CD4-positive, alpha-beta T cell treated with Interleukin-4 for 1 hour (primary cell): ENCODE measurements at regions not wholly inside any gene's neighbourhood (a gene's known extent, or its start where the extent isn't known, plus 50 kb on each side); places are given as distances from the start of the nearest gene placed in this dataset.
"Not testable (repeated sequence)": the region's sequence is repeated elsewhere in the genome, so short reads cannot be mapped to it uniquely, and the experiment has no call there.

Source experiments
- DNase-seq, 2 donors: peaks; one replicate each; pipeline ENCODE4 v3.0.0-alpha.2; 2020 to 2022

GRCh38 chr14:105601360-105602242 is 75.2 kb downstream of the TMEM121 start:
- no peak for DNase-seq

GRCh38 chr14:105602243-105602750 is 75.9 kb downstream of the TMEM121 start:
- DNase-seq: no peak

- DNase-seq: no peak
Observed at GRCh38 chr14:105602799-105603793, 76.7 kb downstream of the TMEM121 start.

- DNase-seq: peak in 1 of 2 donors; percentile 39
Observed at GRCh38 chr14:105604531-105605463, 78.4 kb downstream of the TMEM121 start.

DNA sequence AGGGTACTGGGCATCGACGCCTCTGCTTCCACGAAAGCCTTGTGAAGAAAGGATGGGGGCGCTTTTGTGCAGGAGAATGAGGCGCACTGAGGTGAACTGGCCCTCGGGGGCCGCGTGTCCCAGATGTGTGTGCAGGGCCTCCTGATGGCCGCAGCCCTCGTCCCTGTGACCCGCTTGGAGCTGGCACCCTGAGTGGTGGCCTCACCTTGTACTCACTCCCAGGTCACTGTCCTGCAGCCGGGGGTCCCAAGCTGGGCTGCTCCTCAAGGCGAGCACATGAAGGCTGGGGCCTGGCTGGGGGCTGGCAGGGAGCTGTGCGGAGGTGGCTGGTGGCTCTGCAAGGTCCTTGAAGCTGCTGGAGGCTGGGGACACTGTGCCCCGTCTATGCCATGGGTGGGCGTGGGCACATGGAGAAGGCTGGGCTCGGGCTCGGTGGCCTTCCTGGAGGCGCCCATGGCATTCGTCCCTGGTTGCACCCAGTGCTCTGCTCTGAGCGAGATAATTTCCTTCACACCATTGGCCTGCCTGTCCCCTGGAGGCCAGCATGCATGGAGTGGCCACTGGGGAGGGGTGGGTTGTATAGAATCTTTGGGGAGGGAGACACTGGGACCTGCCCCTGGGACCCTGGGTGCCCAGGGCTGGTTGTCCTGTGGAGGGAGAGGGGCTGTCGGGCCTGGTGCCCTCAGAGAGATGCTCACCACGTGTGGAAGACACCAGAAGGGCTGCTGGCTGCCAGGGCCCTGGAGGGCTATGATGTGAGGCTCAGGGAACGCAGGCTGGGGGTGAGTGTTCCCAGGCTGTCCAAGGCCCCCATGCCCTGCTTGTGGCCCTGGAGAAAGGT is 79.3 kb downstream of the TMEM121 start:
- no peak for DNase-seq

- DNase-seq: not testable (repeated sequence)
Observed at GRCh38 chr14:105606305-105606975, 80.1 kb downstream of the TMEM121 start.

DNA sequence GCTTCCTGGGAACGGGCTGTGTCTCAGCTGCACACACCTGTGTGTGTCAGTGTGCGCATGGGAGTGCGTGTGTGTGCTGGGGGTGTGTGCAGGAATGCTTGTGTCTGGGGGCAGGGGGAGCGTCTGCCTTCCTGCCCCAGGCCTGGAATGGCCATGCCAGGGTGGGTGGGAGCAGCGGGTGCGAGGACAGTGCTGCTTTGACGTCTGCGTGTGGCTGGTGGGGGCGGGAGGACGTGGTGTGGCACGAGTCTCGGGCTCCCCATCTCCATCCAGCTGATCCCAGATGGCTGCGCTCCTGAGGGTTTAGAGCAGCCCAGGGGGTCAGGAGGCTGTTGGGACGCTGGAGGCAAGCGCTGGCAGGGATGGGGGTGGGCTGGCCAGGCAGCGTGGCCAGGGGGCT is 80.6 kb downstream of the TMEM121 start:
- DNase-seq: not testable (repeated sequence)

- not testable (repeated sequence) for DNase-seq
Observed at GRCh38 chr14:105614987-105615386, 88.6 kb downstream of the TMEM121 start.

- not testable (repeated sequence) for DNase-seq
Observed at GRCh38 chr14:105615986-105616801, 89.8 kb downstream of the TMEM121 start.

DNA sequence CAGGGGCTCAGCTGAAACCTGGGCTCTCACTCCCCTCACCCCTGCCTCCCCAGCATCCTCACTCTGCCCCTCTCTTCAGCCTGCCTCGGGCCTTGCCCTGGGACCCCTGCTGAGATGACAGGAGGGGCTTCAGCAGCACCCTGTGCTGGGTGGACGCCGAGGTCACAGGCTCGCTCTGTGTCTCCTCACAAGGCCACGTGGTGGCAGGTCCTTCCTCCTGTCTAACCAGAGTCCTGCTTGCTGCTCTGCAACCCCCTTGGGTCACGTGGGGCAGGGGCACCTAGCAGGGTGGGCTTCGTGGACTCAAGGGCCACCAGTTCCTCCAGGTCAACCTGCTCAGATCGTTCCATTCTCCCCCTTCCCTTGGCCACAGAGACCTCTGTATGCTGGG is 90.4 kb downstream of the TMEM121 start:
- no peak for DNase-seq

DNA sequence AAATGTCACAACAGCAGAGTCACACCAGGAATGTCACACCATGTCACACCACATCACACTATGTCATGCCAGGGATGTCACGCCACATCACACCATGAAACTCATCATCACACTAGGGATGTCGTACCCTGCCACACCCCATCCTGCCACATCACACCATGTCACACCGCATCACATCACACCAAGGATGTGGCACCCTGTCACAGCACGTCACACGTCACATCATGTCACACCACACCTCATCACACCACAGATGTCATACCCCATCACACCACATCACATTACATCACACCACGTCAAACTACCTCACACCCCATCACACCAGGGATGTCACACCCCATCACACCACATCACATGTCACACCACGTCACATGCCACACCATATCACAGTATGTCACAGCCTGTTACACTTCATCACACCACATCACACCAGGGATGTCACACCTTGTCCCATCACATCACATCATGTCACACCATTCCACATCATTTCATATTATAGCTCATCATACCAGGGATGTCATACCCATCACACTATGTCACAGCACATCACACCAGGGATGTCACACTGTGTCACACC is 90.9 kb downstream of the TMEM121 start:
- no peak for DNase-seq

GRCh38 chr14:105617805-105618204 is 91.4 kb downstream of the TMEM121 start:
- DNase-seq: not testable (repeated sequence)

DNA sequence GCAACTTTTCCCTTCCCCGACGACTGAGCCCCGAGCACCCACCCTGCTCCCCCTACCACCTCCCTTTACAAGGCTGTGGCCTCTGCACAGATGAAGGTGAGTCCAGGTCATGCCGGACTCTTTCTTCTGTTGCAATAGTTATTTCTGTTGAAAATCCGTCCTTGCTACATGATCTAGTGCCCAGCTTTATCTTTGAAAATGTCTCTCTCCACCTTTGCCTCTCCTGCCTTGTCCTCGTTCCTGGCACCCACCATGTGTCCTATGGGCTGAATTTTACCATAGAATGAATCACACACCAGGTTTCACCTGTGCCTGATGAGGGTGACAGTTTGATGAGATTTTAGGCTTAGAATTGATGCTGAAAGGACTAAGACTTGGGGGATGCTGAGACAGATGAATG is 92.9 kb downstream of the TMEM121 start:
- not testable (repeated sequence) for DNase-seq

DNA sequence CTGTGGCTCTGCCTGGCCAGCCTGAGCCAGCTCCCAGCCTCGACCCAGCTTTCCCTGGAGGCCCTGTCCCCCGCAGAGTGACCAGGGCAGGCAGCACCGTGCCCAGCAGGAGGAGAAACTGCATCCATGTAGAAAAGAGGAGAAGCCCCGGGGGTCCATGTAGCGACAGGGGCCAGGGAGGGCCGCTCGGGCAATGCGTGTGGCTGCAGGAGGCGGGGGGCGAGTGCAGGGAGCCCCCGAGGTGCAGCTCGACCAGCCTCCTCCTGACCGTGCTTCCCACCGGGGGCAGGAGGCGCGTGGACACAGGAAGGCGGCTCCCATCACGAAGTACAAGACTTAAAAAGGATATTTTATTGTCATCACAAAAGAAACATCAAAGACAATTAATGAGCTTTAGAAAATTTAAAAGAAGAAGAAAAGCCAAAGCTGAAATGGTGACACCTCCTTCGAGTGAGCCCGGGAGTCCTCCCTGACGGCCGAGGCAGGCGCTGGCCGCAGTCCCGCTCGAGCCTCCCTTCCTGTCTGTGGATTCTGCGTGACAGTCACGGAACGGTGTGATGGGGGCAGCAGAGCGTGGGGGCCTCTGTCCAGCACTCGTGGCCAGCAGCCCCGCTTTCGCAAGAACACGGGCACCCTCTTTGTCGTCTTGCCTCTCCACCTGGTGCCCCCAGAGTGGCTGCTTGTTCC is 93.9 kb downstream of the TMEM121 start:
- DNase-seq: not testable (repeated sequence)

DNA sequence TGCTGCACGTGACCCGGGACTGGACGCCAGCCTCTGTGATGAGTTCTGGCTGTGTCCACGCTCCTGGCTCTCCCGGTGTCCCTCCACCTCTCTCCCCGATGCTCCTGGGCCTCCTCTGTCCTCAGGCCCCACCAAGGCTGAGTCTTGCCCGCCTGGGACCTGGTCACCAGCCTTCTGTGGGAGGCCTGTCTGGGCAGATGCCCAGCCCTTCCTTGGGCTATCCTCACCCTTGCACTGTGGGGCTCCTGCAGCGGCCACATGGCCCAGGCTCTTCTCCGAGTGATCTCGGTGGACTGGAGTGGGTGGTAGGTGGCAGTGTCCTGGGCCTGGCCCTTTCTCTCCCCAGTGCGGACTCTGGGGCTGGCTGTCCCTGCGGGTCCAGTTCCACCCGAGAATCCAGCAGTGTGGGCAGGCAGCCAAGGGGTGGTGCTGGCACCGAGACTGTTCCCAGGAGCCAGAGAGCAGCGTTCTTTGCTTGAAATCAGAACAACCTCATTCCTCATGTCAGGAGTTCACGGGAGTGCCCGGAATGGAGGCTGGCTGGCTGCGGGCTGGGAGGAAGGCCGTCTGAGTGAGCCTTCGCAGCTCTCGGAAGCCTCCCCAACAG is 94.6 kb downstream of the TMEM121 start:
- not testable (repeated sequence) for DNase-seq

DNA sequence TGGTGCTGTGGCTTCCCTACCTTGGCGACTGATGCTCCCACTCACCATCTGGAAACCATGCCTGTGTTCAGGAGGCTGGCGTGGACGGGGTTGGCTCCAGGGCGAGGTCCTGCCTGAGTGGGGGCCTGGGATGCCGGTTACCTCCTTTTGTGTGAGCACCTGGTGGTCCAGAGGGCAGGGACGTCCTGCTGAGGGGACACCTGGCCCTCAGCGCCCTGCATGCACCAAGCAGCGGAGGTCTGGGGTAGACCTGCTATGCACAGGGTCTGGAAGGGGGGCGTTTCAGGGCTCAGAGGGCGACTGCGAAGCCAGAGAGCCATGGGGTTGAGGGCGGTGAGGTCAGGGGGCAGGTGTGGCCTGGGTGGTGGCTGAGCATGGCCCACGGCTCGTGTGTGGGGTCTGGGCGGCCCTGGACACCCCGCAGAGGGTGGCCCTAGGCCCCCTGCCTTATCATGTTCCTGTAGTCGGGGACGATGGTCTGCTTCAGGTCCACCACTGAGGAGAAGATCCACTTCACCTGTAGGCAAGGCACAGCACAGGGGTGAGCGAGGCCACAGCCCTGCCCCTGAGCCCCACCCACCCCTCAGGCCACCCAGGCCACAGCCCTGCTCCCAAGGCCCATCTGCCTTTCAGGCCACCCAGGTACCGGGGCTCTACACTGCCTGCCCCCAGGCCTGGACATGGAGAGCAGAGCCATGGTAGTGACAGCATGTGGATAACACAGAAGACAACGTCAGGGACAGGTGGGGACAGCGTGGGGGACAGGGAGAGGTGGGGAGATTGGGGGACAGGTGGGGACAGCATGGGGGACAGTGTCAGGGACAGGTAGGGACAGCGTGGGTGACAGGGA is 95.3 kb downstream of the TMEM121 start:
- DNase-seq: not testable (repeated sequence)

DNA sequence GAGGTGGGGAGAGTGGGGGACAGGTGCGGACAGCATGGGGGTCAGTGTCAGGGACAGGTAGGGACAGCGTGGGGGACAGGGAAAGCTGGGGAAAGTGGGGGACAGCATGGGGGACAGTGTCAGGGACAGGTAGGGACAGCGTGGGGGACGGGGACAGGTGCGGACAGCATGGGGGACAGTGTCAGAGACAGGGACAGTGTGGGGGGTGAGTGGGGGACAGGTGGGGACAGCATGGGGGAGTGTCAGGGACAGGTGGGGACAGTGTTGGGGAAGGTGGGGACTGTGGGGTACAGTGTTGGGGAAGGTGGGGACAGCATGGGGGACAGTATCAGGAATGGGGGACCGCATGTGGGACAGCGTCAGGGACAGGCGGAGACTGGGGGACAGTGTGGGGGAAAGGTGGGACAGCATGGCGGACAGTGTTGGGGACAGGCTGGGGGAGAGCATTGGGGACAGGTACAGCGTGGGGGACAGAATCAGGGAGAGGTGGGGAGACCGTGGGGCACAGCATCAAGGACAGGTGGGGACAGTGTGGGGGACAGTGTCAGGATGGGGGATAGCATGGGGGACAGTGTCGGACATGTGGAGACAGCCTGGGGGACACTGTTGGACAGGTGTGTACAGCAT is 96.1 kb downstream of the TMEM121 start:
- no peak for DNase-seq
